IMR-90 (cell line): ENCODE measurements at regions not wholly inside any gene's neighbourhood (a gene's known extent, or its start where the extent isn't known, plus 50 kb on each side); places are given as distances from the start of the nearest gene placed in this dataset.

Experiments
- ATAC-seq: fragments of 200-7000 bp; cut with Tn5 transposase; 2 replicates; pipeline ENCODE4 v1.9.1; 2020; ENCODE audit warnings: low read depth, mild to moderate bottlenecking, moderate library complexity
- BruUV-seq: library from RNA; stranded (reverse); fragments of 400-500 nt; replicated peaks from 2 replicates; lab custom pipeline; 2021; lab: Mats Ljungman, UMichigan
- CTCF ChIA-PET: fragments of 300-600 bp; formaldehyde crosslinking; extraction: SDS; loops from one replicate; lab custom pipeline; 2021; ENCODE audit warnings: antibody characterized with exemption; lab: Yijun Ruan, JAX
- POLR2A ChIA-PET: fragments of 300-600 bp; sonication (Branson Sonifier 250); formaldehyde crosslinking; loops from one replicate; lab custom pipeline; 2022; ENCODE audit warnings: antibody characterized with exemption; ENCODE audit not compliant: unreplicated experiment; lab: Charles Lee
- DNase-seq: peaks from one replicate; pipeline ENCODE4 v3.0.0; 2013
- H2AFZ ChIP-seq: replicated peaks from 2 replicates; pipeline ENCODE3; 2013; ENCODE audit warnings: low read length, mild to moderate bottlenecking; ENCODE audit not compliant: poor library complexity
- H2AK5ac ChIP-seq: 2 replicates; pipeline ENCODE4 v1.6.1; 2013; ENCODE audit warnings: low read depth, low read length, inconsistent platforms
- H2AK9ac ChIP-seq: replicated peaks from 2 replicates; pipeline ENCODE3; 2013; ENCODE audit warnings: mild to moderate bottlenecking, low read depth, low read length, moderate library complexity; ENCODE audit not compliant: poor library complexity
- H2BK120ac ChIP-seq: 2 replicates; pipeline ENCODE4 v1.6.1; 2013; ENCODE audit warnings: low read depth, low read length, inconsistent platforms
- H2BK15ac ChIP-seq: 3 replicates; pipeline ENCODE4 v1.6.1; 2013; ENCODE audit warnings: low read depth, low read length, inconsistent platforms
- H2BK20ac ChIP-seq: 2 replicates; pipeline ENCODE4 v1.6.1; 2013; ENCODE audit warnings: low read depth, mild to moderate bottlenecking, inconsistent platforms, low read length, moderate library complexity
- H2BK5ac ChIP-seq: 2 replicates; pipeline ENCODE4 v1.6.1; 2013; ENCODE audit warnings: mild to moderate bottlenecking, low read depth, low read length, inconsistent platforms; ENCODE audit not compliant: poor library complexity, severe bottlenecking
- H3K14ac ChIP-seq: replicated peaks from 2 replicates; pipeline ENCODE4 v1.6.1; 2013; ENCODE audit warnings: low read depth, low read length, inconsistent platforms
- H3K18ac ChIP-seq: 2 replicates; pipeline ENCODE4 v1.6.1; 2013; ENCODE audit warnings: low read depth, low read length, control low read depth
- H3K23ac ChIP-seq: 2 replicates; pipeline ENCODE4 v1.6.1; 2013; ENCODE audit warnings: low read depth, low read length, inconsistent platforms
- H3K27ac ChIP-seq: 2 replicates; pipeline ENCODE4 v1.5.1; 2013; ENCODE audit warnings: mild to moderate bottlenecking, control low read depth, low read length; ENCODE audit not compliant: insufficient read depth
- H3K27me3 ChIP-seq: 2 replicates; pipeline ENCODE4 v1.6.1; 2013; ENCODE audit warnings: low read length; ENCODE audit not compliant: control insufficient read depth, insufficient read depth
- H3K36me3 ChIP-seq: 2 replicates; pipeline ENCODE4 v1.6.1; 2013; ENCODE audit warnings: low read length, mixed read lengths; ENCODE audit not compliant: control insufficient read depth, insufficient read depth
- H3K4ac ChIP-seq: 2 replicates; pipeline ENCODE4 v1.6.1; 2013; ENCODE audit warnings: low read depth, low read length, inconsistent platforms
- H3K4me1 ChIP-seq: 2 replicates; pipeline ENCODE4 v1.6.1; 2013; ENCODE audit warnings: low read length, mixed read lengths; ENCODE audit not compliant: control insufficient read depth, insufficient read depth
- H3K4me2 ChIP-seq: 2 replicates; pipeline ENCODE4 v1.6.1; 2013; ENCODE audit warnings: low read depth, mild to moderate bottlenecking, control low read depth, low read length, moderate library complexity
- H3K4me3 ChIP-seq: 2 replicates; pipeline ENCODE4 v1.5.1; 2013; ENCODE audit warnings: low read depth, mild to moderate bottlenecking, control low read depth, low read length, moderate library complexity; ENCODE audit not compliant: insufficient read depth
- H3K56ac ChIP-seq: 2 replicates; pipeline ENCODE4 v1.6.1; 2013; ENCODE audit warnings: low read length, inconsistent platforms; ENCODE audit not compliant: insufficient read depth; ENCODE audit errors: extremely low read depth
- H3K79me1 ChIP-seq, 2 experiments: 2 replicates each; pipeline ENCODE4 v1.6.1; 2013; ENCODE audit warnings: low read length in 2 of 2, inconsistent platforms in 1 of 2, low read depth in 1 of 2
- H3K9ac ChIP-seq: 2 replicates; pipeline ENCODE4 v1.6.1; 2013; ENCODE audit warnings: low read depth, low read length, control low read depth
- H3K9me1 ChIP-seq: 2 replicates; pipeline ENCODE4 v1.6.1; 2013; ENCODE audit warnings: low read length, inconsistent platforms; ENCODE audit not compliant: insufficient read depth
- H3K9me3 ChIP-seq: 2 replicates; pipeline ENCODE4 v1.6.1; 2013; ENCODE audit warnings: low read length; ENCODE audit not compliant: control insufficient read depth, insufficient read depth
- H4K20me1 ChIP-seq: 2 replicates; pipeline ENCODE4 v1.6.1; 2013; ENCODE audit warnings: low read length, inconsistent platforms; ENCODE audit not compliant: insufficient read depth
- H4K5ac ChIP-seq: 2 replicates; pipeline ENCODE4 v1.6.1; 2013; ENCODE audit warnings: mild to moderate bottlenecking, low read depth, low read length, control low read depth
- H4K8ac ChIP-seq, 2 experiments: 2 replicates each; pipeline ENCODE4 v1.6.1; 2013; ENCODE audit warnings: low read depth in 2 of 2, low read length in 2 of 2, control low read depth in 1 of 2, inconsistent platforms in 1 of 2
- H4K91ac ChIP-seq: 2 replicates; pipeline ENCODE4 v1.6.1; 2013; ENCODE audit warnings: low read depth, low read length, inconsistent platforms; ENCODE audit not compliant: insufficient read depth
- BHLHE40 ChIP-seq: fragments of 150-350 bp; IDR thresholded peaks from 2 replicates; pipeline ENCODE4 v1.6.1; 2016; ENCODE audit warnings: mild to moderate bottlenecking, low read depth, low read length
- CEBPB ChIP-seq: IDR thresholded peaks from 2 replicates; pipeline ENCODE4 v1.6.1; 2012; ENCODE audit warnings: low read depth, low read length, improper control_type of control experiment
- MAFK ChIP-seq: IDR thresholded peaks from 2 replicates; pipeline ENCODE4 v1.6.1; 2012; ENCODE audit warnings: low read depth, low read length, improper control_type of control experiment
- MAZ ChIP-seq: IDR thresholded peaks from 2 replicates; pipeline ENCODE4 v1.6.1; 2012; ENCODE audit warnings: low read depth, mild to moderate bottlenecking, low read length, improper control_type of control experiment, moderate library complexity, borderline replicate concordance
- NFE2L2 ChIP-seq: fragments of 150-350 bp; IDR thresholded peaks from 2 replicates; pipeline ENCODE4 v1.6.1; 2016; ENCODE audit warnings: low read depth, mild to moderate bottlenecking, low read length
- RFX5 ChIP-seq: IDR thresholded peaks from 2 replicates; pipeline ENCODE4 v1.8.0; 2012; ENCODE audit warnings: low read depth, mild to moderate bottlenecking, low read length, moderate library complexity
- WGBS, 2 experiments: methylation state at CpG; one replicate each; pipeline versions ENCODE4 v1.1.5 to v1.1.7; 2013; ENCODE audit warnings: missing lambda C conversion rate in 2 of 2; ENCODE audit not compliant: insufficient read length in 1 of 2; ENCODE audit errors: extremely low coverage in 2 of 2; 5-methylcytosine and 5-hydroxymethylcytosine counted together
- dilution Hi-C: fragments of 300-500 bp; cut with HindIII; formaldehyde crosslinking; loops from one replicate; pipeline ENCODE4 v1.14.3; 2018; ENCODE audit warnings: low sequenced_read_pairs; ENCODE audit not compliant: unreplicated experiment
- in situ Hi-C: fragments of 300-500 bp; cut with MboI; formaldehyde crosslinking; loops from 3 replicates; pipeline ENCODE4 v1.14.3; 2019; ENCODE audit warnings: low sequenced_read_pairs, inconsistent platforms, mixed read lengths
- intact Hi-C: fragments of 100-400 bp; cut with micrococcal nuclease; formaldehyde crosslinking; loops from 2 replicates; pipeline ENCODE4 v1.10.0; 2022

- Histone ChIP-seq H2BK20ac (no peak overlapping the region), H2BK5ac (no peak overlapping the region), H3K27ac (no peak overlapping the region), H3K14ac (no peak overlapping the region), H4K5ac (no peak overlapping the region), H3K4me1 (no peaks in the 10 kb centered on the region), H2AFZ (no peak overlapping the region), H3K18ac (no peak overlapping the region), H3K9ac (no peak overlapping the region), H3K4me3 (no peak overlapping the region), H2AK5ac (no peak overlapping the region), H4K20me1 (no peaks in the 10 kb centered on the region), H3K27me3 (no peaks in the 10 kb centered on the region), H3K9me3 (no peaks in the 10 kb centered on the region), H3K9me1 (no peaks in the 10 kb centered on the region), H4K91ac (no peak overlapping the region), H2BK15ac (no peak overlapping the region), H3K79me1 (no peaks in the 10 kb centered on the region), H3K23ac (no peak overlapping the region), H3K36me3 (no peaks in the 10 kb centered on the region), H3K4ac (no peak overlapping the region), H3K4me2 (no peak overlapping the region), H4K8ac (no peak overlapping the region), H3K56ac (no peak overlapping the region), H2BK120ac (no peak overlapping the region), H2AK9ac (no peak overlapping the region)
- CTCF ChIA-PET = no interaction called here
- TF ChIP-seq RFX5 (no peak), CEBPB (no peak), MAFK (no peak), NFE2L2 (no peak), BHLHE40 (no peak), MAZ (no peak)
- no TSS peak for BruUV-seq
- dilution Hi-C loops = no loop called here
- no peak for ATAC-seq
- POLR2A ChIA-PET = no interaction called here
- no peak for DNase-seq
- no CpG with 5 or more reads among the region's 1 CpG for WGBS, 2 experiments
- in situ Hi-C loops = no loop called here
- intact Hi-C loops = no loop called here
Measured at GRCh38 chr2:58865436-58865835, 624.3 kb upstream of the FANCL start.
